SK-N-SH treated with all-trans-retinoic acid at 6 μM for 48 hours (cell line): ENCODE measurements at regions not wholly inside any gene's neighbourhood (a gene's known extent, or its start where the extent isn't known, plus 50 kb on each side); places are given as distances from the start of the nearest gene placed in this dataset.

Experiments used
- ATAC-seq: fragments of 200-7000 bp; cut with Tn5 transposase; 3 replicates; pipeline ENCODE4 v1.9.1; 2020; ENCODE audit warnings: mild to moderate bottlenecking, moderate library complexity
- BACH2 ChIP-seq: fragments of 250-450 bp; sonication (Bioruptor Pico); IDR thresholded peaks from 2 replicates; pipeline ENCODE4 v1.9.0; 2021; ENCODE audit warnings: mild to moderate bottlenecking, borderline replicate concordance
- CREB5 ChIP-seq: fragments of 250-450 bp; sonication (Bioruptor Pico); IDR thresholded peaks from 2 replicates; pipeline ENCODE4 v1.5.1; 2020; ENCODE audit warnings: low read depth, mild to moderate bottlenecking, moderate library complexity
- ESRRG ChIP-seq: fragments of 250-450 bp; sonication (Bioruptor Pico); IDR thresholded peaks from 2 replicates; pipeline ENCODE4 v1.6.1; 2021; ENCODE audit warnings: mild to moderate bottlenecking
- ISL1 ChIP-seq: fragments of 250-450 bp; sonication (Bioruptor Pico); IDR thresholded peaks from 2 replicates; pipeline ENCODE4 v2.1.2; 2022; ENCODE audit warnings: mild to moderate bottlenecking, moderate library complexity
- OSR1 ChIP-seq: fragments of 250-450 bp; sonication (Bioruptor Pico); IDR thresholded peaks from 2 replicates; pipeline ENCODE4 v1.8.0; 2022; ENCODE audit warnings: moderate library complexity, mild to moderate bottlenecking, inconsistent platforms
- POU6F1 ChIP-seq: fragments of 250-450 bp; sonication (Bioruptor Pico); IDR thresholded peaks from 2 replicates; pipeline ENCODE4 v1.8.0; 2021; ENCODE audit warnings: low read depth, mild to moderate bottlenecking, moderate library complexity, borderline replicate concordance
- PPARA ChIP-seq: fragments of 250-450 bp; sonication (Bioruptor Pico); IDR thresholded peaks from 2 replicates; pipeline ENCODE4 v1.5.0; 2020; ENCODE audit warnings: mild to moderate bottlenecking, borderline replicate concordance
- RARB ChIP-seq: fragments of 250-450 bp; sonication (Bioruptor Pico); IDR thresholded peaks from 2 replicates; pipeline ENCODE4 v1.8.0; 2021; ENCODE audit warnings: mild to moderate bottlenecking, moderate library complexity
- SNAI2 ChIP-seq: fragments of 250-450 bp; sonication (Bioruptor Pico); IDR thresholded peaks from 2 replicates; pipeline ENCODE4 v1.5.0; 2020; ENCODE audit warnings: mild to moderate bottlenecking, moderate library complexity
- TCF4 ChIP-seq: fragments of 250-450 bp; sonication (Bioruptor Pico); IDR thresholded peaks from 2 replicates; pipeline ENCODE4 v1.8.0; 2021; ENCODE audit warnings: mild to moderate bottlenecking, moderate library complexity, borderline replicate concordance
- ZC3H10 ChIP-seq: fragments of 250-450 bp; sonication (Bioruptor Pico); IDR thresholded peaks from 2 replicates; pipeline ENCODE4 v1.5.1; 2021; ENCODE audit warnings: mild to moderate bottlenecking, moderate library complexity
- ZFP3 ChIP-seq: fragments of 250-450 bp; sonication (Bioruptor Pico); IDR thresholded peaks from 2 replicates; pipeline ENCODE4 v1.5.0; 2020; ENCODE audit warnings: mild to moderate bottlenecking, moderate library complexity
- TF ChIP-seq, protein P1 (sequence below): fragments of 250-450 bp; sonication (Bioruptor Pico); IDR thresholded peaks from 2 replicates; pipeline ENCODE4 v1.5.0; 2020; ENCODE audit warnings: mild to moderate bottlenecking, moderate library complexity
- TF ChIP-seq, protein P2 (sequence below): fragments of 250-450 bp; sonication (Bioruptor Pico); IDR thresholded peaks from 2 replicates; pipeline ENCODE4 v1.8.0; 2020; ENCODE audit warnings: mild to moderate bottlenecking, moderate library complexity, borderline replicate concordance

- TF ChIP-seq TCF4 (CRISPR knock-in tag) = no peak
- no peak for TF ChIP-seq PPARA (CRISPR knock-in tag)
- no peak for TF ChIP-seq OSR1 (CRISPR knock-in tag)
- TF ChIP-seq POU6F1 (CRISPR knock-in tag) = no peak
- no peak for TF ChIP-seq SNAI2 (CRISPR knock-in tag)
- TF ChIP-seq BACH2 (CRISPR knock-in tag) = no peak
- TF ChIP-seq, protein P1, sequence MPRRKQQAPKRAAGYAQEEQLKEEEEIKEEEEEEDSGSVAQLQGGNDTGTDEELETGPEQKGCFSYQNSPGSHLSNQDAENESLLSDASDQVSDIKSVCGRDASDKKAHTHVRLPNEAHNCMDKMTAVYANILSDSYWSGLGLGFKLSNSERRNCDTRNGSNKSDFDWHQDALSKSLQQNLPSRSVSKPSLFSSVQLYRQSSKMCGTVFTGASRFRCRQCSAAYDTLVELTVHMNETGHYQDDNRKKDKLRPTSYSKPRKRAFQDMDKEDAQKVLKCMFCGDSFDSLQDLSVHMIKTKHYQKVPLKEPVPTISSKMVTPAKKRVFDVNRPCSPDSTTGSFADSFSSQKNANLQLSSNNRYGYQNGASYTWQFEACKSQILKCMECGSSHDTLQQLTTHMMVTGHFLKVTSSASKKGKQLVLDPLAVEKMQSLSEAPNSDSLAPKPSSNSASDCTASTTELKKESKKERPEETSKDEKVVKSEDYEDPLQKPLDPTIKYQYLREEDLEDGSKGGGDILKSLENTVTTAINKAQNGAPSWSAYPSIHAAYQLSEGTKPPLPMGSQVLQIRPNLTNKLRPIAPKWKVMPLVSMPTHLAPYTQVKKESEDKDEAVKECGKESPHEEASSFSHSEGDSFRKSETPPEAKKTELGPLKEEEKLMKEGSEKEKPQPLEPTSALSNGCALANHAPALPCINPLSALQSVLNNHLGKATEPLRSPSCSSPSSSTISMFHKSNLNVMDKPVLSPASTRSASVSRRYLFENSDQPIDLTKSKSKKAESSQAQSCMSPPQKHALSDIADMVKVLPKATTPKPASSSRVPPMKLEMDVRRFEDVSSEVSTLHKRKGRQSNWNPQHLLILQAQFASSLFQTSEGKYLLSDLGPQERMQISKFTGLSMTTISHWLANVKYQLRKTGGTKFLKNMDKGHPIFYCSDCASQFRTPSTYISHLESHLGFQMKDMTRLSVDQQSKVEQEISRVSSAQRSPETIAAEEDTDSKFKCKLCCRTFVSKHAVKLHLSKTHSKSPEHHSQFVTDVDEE (CRISPR knock-in tag) = no peak
- no peak for TF ChIP-seq ESRRG (CRISPR knock-in tag)
- TF ChIP-seq, protein P2, sequence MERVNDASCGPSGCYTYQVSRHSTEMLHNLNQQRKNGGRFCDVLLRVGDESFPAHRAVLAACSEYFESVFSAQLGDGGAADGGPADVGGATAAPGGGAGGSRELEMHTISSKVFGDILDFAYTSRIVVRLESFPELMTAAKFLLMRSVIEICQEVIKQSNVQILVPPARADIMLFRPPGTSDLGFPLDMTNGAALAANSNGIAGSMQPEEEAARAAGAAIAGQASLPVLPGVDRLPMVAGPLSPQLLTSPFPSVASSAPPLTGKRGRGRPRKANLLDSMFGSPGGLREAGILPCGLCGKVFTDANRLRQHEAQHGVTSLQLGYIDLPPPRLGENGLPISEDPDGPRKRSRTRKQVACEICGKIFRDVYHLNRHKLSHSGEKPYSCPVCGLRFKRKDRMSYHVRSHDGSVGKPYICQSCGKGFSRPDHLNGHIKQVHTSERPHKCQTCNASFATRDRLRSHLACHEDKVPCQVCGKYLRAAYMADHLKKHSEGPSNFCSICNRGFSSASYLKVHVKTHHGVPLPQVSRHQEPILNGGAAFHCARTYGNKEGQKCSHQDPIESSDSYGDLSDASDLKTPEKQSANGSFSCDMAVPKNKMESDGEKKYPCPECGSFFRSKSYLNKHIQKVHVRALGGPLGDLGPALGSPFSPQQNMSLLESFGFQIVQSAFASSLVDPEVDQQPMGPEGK (CRISPR knock-in tag) = no peak
- TF ChIP-seq, all 23 proteins: peak for 0
- ATAC-seq = no peak
Measured at GRCh38 chr4:29571322-29571721, 1148.8 kb upstream of the PCDH7 start.

DNA sequence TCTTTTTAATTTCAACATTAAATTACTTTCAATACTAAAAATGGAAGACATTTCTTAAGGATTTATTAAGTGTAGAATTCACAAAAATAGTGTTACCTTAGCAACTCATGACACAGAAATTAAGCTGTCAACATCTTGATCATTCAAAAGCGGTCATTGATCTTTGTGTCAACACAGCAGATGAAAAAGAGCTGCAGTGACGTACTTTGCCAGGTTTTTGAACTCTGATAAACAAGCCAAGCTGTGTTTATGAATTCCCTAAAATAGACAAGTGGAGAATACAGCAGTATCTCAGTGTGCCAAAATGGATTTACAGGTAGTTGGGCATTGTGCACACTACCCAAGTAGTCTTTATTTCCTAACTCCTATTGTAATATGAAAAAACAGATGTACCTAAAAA, 1141.8 kb upstream of the PCDH7 start:
- TF ChIP-seq ISL1 (CRISPR knock-in tag) = no peak
- no peak for TF ChIP-seq ZFP3 (CRISPR knock-in tag)
- TF ChIP-seq POU6F1 (CRISPR knock-in tag) = no peak
- no peak for TF ChIP-seq TCF4 (CRISPR knock-in tag)
- TF ChIP-seq RARB (CRISPR knock-in tag) = no peak
- TF ChIP-seq ZC3H10 (CRISPR knock-in tag) = no peak
- TF ChIP-seq OSR1 (CRISPR knock-in tag) = no peak
- TF ChIP-seq, protein P1 (CRISPR knock-in tag) = no peak
- TF ChIP-seq, protein P2 (CRISPR knock-in tag) = no peak
- TF ChIP-seq ESRRG (CRISPR knock-in tag) = no peak
- TF ChIP-seq CREB5 (CRISPR knock-in tag) = no peak
- TF ChIP-seq BACH2 (CRISPR knock-in tag) = no peak
- ATAC-seq = no peak
